Neural progenitor cell (in vitro differentiated cells): ENCODE measurements at regions not wholly inside any gene's neighbourhood (a gene's known extent, or its start where the extent isn't known, plus 50 kb on each side); places are given as distances from the start of the nearest gene placed in this dataset.

Experiments
- DNase-seq: peaks from one replicate; pipeline ENCODE4 v3.0.0-alpha.2; 2016; ENCODE audit warnings: low spot score
- H2AFZ ChIP-seq: fragments of 200-600 bp; sonication (generic); replicated peaks from 2 replicates; pipeline ENCODE4 v1.6.1; 2016; ENCODE audit warnings: antibody characterized with exemption
- H3F3A ChIP-seq: fragments of 200-600 bp; sonication (generic); 2 replicates; pipeline ENCODE4 v1.6.1; 2016; ENCODE audit warnings: antibody characterized with exemption, low read depth
- H3K27ac ChIP-seq: fragments of 200-600 bp; sonication (generic); 2 replicates; pipeline ENCODE4 v1.5.1; 2016; ENCODE audit warnings: mild to moderate bottlenecking
- H3K27me3 ChIP-seq: fragments of 200-600 bp; sonication (generic); 2 replicates; pipeline ENCODE4 v1.6.1; 2016; ENCODE audit warnings: mild to moderate bottlenecking, moderate library complexity
- H3K36me3 ChIP-seq: fragments of 200-600 bp; sonication (generic); 2 replicates; pipeline ENCODE4 v1.5.1; 2016
- H3K4me1 ChIP-seq: fragments of 200-600 bp; sonication (generic); 2 replicates; pipeline ENCODE4 v1.6.1; 2016; ENCODE audit warnings: mixed run types
- H3K4me2 ChIP-seq: fragments of 200-600 bp; sonication (generic); 2 replicates; pipeline ENCODE4 v1.6.1; 2016
- H3K4me3 ChIP-seq: fragments of 200-600 bp; sonication (generic); 2 replicates; pipeline ENCODE4 v1.5.1; 2016
- H3K79me2 ChIP-seq: fragments of 200-600 bp; sonication (generic); 2 replicates; pipeline ENCODE4 v1.6.1; 2016; ENCODE audit warnings: low read depth
- H3K9ac ChIP-seq: fragments of 200-600 bp; sonication (generic); 2 replicates; pipeline ENCODE4 v1.6.1; 2016
- H3K9me3 ChIP-seq: fragments of 200-600 bp; sonication (generic); 2 replicates; pipeline ENCODE4 v1.5.1; 2016; ENCODE audit warnings: low read depth
- H4K20me1 ChIP-seq: fragments of 200-600 bp; sonication (generic); 2 replicates; pipeline ENCODE4 v1.6.1; 2016; ENCODE audit warnings: low read depth
- H3K27ac Mint-ChIP-seq: 3 replicates; pipeline ENCODE4 v1.8.0; 2021; ENCODE audit warnings: mixed read lengths
- H3K27me3 Mint-ChIP-seq: 2 replicates; pipeline ENCODE4 v1.8.0; 2022; ENCODE audit warnings: low read depth, mild to moderate bottlenecking, inconsistent platforms, moderate library complexity, mixed read lengths; ENCODE audit not compliant: insufficient read depth
- H3K36me3 Mint-ChIP-seq: 3 replicates; pipeline ENCODE4 v1.8.0; 2021; ENCODE audit warnings: mixed read lengths
- H3K4me1 Mint-ChIP-seq: 3 replicates; pipeline ENCODE4 v1.8.0; 2021; ENCODE audit warnings: mixed read lengths
- H3K4me3 Mint-ChIP-seq: 3 replicates; pipeline ENCODE4 v1.8.0; 2021; ENCODE audit warnings: mild to moderate bottlenecking, moderate library complexity, mixed read lengths
- H3K9me3 Mint-ChIP-seq: 3 replicates; pipeline ENCODE4 v1.8.0; 2020; ENCODE audit warnings: mixed read lengths
- CTCF ChIP-seq: fragments of 200-600 bp; sonication (generic); IDR thresholded peaks from 2 replicates; pipeline ENCODE4 v1.5.1; 2017; ENCODE audit warnings: antibody characterized with exemption, mild to moderate bottlenecking
- EZH2 ChIP-seq: fragments of 200-600 bp; sonication (generic); IDR thresholded peaks from 2 replicates; pipeline ENCODE4 v1.6.1; 2017; ENCODE audit warnings: antibody characterized with exemption, mild to moderate bottlenecking, moderate library complexity
- EZH2phosphoT487 ChIP-seq: fragments of 200-600 bp; sonication (generic); IDR thresholded peaks from 2 replicates; pipeline ENCODE4 v1.6.1; 2017; ENCODE audit warnings: antibody characterized with exemption

- H3K9ac ChIP-seq = no peak overlapping the region
- no peak overlapping the region for H3K4me3 ChIP-seq
- H3K9me3 Mint-ChIP-seq = no peaks in the 10 kb centered on the region
- no peak overlapping the region for H3K4me3 Mint-ChIP-seq
- no peaks in the 10 kb centered on the region for H3K4me1 ChIP-seq
- H3K4me1 Mint-ChIP-seq = no peaks in the 10 kb centered on the region
- no peak overlapping the region for H3K4me2 ChIP-seq
- no peak overlapping the region for H3K27ac Mint-ChIP-seq
- H3K27ac ChIP-seq = no peak overlapping the region
- no peaks in the 10 kb centered on the region for H3K79me2 ChIP-seq
- no peaks in the 10 kb centered on the region for H3K27me3 Mint-ChIP-seq
- no peaks in the 10 kb centered on the region for H3F3A ChIP-seq
- TF ChIP-seq CTCF (no peak), EZH2phosphoT487 (no peak), EZH2 (no peak)
- no peaks in the 10 kb centered on the region for H4K20me1 ChIP-seq
- DNase-seq = no peak
- H3K36me3 ChIP-seq = no peaks in the 10 kb centered on the region
- no peaks in the 10 kb centered on the region for H3K9me3 ChIP-seq
- no peaks in the 10 kb centered on the region for H3K27me3 ChIP-seq
- H3K36me3 Mint-ChIP-seq = no peaks in the 10 kb centered on the region
- no peak overlapping the region for H2AFZ ChIP-seq
These were observed 950.7 kb upstream of the TYRP1 start for GRCh38 chr9:11742471-11742870.

- Histone ChIP-seq H3K27me3 (no peaks in the 10 kb centered on the region), H2AFZ (no peak overlapping the region), H3K4me1 (no peaks in the 10 kb centered on the region), H3K4me2 (no peak overlapping the region), H3K36me3 (no peaks in the 10 kb centered on the region), H3K9me3 (no peaks in the 10 kb centered on the region), H3K27ac (no peak overlapping the region), H3K4me3 (no peak overlapping the region), H3F3A (no peaks in the 10 kb centered on the region), H4K20me1 (no peaks in the 10 kb centered on the region), H3K9ac (no peak overlapping the region), H3K79me2 (no peaks in the 10 kb centered on the region)
- Mint-ChIP-seq H3K27ac (no peak overlapping the region), H3K9me3 (no peaks in the 10 kb centered on the region), H3K36me3 (no peaks in the 10 kb centered on the region), H3K27me3 (no peaks in the 10 kb centered on the region), H3K4me1 (no peaks in the 10 kb centered on the region), H3K4me3 (no peak overlapping the region)
- DNase-seq = no peak
- TF ChIP-seq EZH2 (no peak), CTCF (no peak), EZH2phosphoT487 (no peak)
These were observed 949.8 kb upstream of the TYRP1 start for GRCh38 chr9:11743356-11743755.

- no peak overlapping the region for H3K4me2 ChIP-seq
- no peak overlapping the region for H3K4me3 Mint-ChIP-seq
- no peaks in the 10 kb centered on the region for H3K9me3 ChIP-seq
- H3K4me3 ChIP-seq = no peak overlapping the region
- no peaks in the 10 kb centered on the region for H3K36me3 ChIP-seq
- no peak overlapping the region for H3K9ac ChIP-seq
- H2AFZ ChIP-seq = no peak overlapping the region
- H4K20me1 ChIP-seq = no peaks in the 10 kb centered on the region
- no peaks in the 10 kb centered on the region for H3K9me3 Mint-ChIP-seq
- no peaks in the 10 kb centered on the region for H3K4me1 Mint-ChIP-seq
- no peaks in the 10 kb centered on the region for H3K4me1 ChIP-seq
- no peak overlapping the region for H3K27ac Mint-ChIP-seq
- H3K27me3 ChIP-seq = no peaks in the 10 kb centered on the region
- DNase-seq = no peak
- no peaks in the 10 kb centered on the region for H3K79me2 ChIP-seq
- H3K27me3 Mint-ChIP-seq = no peaks in the 10 kb centered on the region
- H3K36me3 Mint-ChIP-seq = no peaks in the 10 kb centered on the region
- no peaks in the 10 kb centered on the region for H3F3A ChIP-seq
- H3K27ac ChIP-seq = no peak overlapping the region
- TF ChIP-seq EZH2 (no peak), EZH2phosphoT487 (no peak), CTCF (no peak)
These were observed 943.8 kb upstream of the TYRP1 start for GRCh38 chr9:11749396-11749795.

- no peak overlapping the region for H3K4me2 ChIP-seq
These were observed 937.2 kb upstream of the TYRP1 start for GRCh38 chr9:11755951-11756350.

More at GRCh38 chr9:11755951-11756350, 937.2 kb upstream of the TYRP1 start:
- TF ChIP-seq CTCF (no peak), EZH2 (no peak), EZH2phosphoT487 (no peak)
- no peaks in the 10 kb centered on the region for H3K9me3 ChIP-seq
- DNase-seq = no peak
- H3K79me2 ChIP-seq = no peaks in the 10 kb centered on the region
- H3K36me3 Mint-ChIP-seq = no peaks in the 10 kb centered on the region
- H4K20me1 ChIP-seq = no peaks in the 10 kb centered on the region
- H3K9me3 Mint-ChIP-seq = no peaks in the 10 kb centered on the region
- no peaks in the 10 kb centered on the region for H3K27me3 ChIP-seq
- H3K4me3 ChIP-seq = no peak overlapping the region
- no peak overlapping the region for H2AFZ ChIP-seq
- H3K4me1 ChIP-seq = no peaks in the 10 kb centered on the region
- no peak overlapping the region for H3K27ac ChIP-seq
- H3K27me3 Mint-ChIP-seq = no peaks in the 10 kb centered on the region
- no peak overlapping the region for H3K27ac Mint-ChIP-seq
- peaks cover 6% of the 10 kb centered on the region for H3K4me1 Mint-ChIP-seq
- no peaks in the 10 kb centered on the region for H3K36me3 ChIP-seq
- no peaks in the 10 kb centered on the region for H3F3A ChIP-seq
- no peak overlapping the region for H3K4me3 Mint-ChIP-seq
- H3K9ac ChIP-seq = no peak overlapping the region
